ENCODE measurements at regions not wholly inside any gene's neighbourhood (a gene's known extent, or its start where the extent isn't known, plus 50 kb on each side); places are given as distances from the start of the nearest gene placed in this dataset.

DNA sequence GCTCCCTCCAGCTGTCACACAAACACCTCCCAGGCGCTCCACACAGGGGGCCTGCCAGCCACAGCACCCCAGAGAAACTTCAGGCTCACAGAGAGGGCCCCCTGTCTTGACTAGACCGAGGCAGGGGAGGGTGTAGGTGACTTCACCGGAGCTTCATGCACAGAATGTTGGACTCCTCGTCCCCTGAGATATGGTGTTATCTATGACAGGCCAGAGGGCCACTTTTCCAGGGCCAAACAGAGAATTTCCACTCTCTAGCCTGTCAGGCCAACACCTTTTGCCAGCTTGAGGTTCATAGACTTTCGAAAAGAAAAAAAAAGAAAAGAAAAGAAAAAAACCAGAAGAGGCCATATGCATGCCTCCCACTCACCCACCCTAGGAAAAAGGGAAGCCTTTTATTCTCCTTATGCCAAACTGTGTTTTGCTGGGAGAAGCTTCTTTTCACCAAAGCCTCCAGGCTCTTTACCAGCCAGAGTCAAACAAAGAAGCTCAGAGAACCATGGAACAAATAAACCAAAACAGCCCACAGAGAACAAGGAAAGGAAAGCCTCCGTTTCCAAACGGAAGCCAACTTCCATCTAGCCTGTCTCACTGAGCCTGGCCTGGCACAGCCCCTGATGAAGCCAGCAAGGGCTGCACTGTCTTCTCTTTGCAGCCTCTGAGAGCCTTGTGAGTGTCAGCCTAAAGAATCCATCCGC lies 313.2 kb upstream of the JARID2 start:
- no peak for DNase-seq

DNA sequence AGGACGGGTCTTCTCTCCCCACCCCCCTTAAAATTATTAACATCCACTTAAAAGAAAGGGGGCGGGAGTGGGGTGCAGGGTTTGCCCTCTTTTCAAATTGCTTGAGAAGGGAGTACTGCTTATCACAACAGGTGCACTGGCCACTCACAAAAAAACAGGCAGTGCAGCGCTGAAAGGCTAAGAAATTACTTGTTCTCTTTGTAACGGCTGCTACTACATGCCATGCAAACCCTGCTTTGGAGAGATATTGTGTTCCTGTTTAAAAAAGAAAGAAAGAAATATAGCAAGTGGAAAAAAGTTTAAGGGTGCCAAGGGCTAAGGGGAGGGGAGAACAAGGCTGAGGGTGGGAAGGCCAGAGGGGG lies 312.7 kb upstream of the JARID2 start:
- no peak for DNase-seq

GRCh38 chr6:14934013-14934412 lies 311.9 kb upstream of the JARID2 start:
- DNase-seq: no peak

DNA sequence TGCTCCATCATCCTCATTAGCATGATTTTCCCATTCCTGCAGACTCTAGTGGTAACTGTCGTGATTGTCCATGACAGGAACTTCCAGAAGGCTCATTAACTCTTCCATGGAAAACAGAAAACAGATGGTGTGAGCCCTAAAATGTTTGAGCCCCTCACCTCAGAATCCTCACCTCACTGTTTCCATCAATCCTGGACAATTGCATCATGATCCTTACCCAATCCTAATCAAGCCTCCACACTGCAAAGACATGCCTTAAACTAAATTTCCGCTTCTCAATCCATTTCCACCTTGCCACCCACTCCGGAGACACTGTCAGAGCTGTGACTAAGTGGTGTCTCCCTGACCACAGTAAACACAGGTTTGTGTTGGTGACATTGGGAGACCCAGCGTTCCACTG lies 311.0 kb upstream of the JARID2 start:
- no peak for DNase-seq

- DNase-seq: no peak
Measured at GRCh38 chr6:14936861-14937260, 309.0 kb upstream of the JARID2 start.

GRCh38 chr6:14943116-14943515 lies 302.8 kb upstream of the JARID2 start:
- no peak for DNase-seq

- DNase-seq: no peak
Measured at GRCh38 chr6:14944593-14944992, 301.3 kb upstream of the JARID2 start.

- DNase-seq: no peak
Measured at GRCh38 chr6:14945461-14946185, 300.2 kb upstream of the JARID2 start.

GRCh38 chr6:14946753-14947152 lies 299.1 kb upstream of the JARID2 start:
- no peak for DNase-seq

DNA sequence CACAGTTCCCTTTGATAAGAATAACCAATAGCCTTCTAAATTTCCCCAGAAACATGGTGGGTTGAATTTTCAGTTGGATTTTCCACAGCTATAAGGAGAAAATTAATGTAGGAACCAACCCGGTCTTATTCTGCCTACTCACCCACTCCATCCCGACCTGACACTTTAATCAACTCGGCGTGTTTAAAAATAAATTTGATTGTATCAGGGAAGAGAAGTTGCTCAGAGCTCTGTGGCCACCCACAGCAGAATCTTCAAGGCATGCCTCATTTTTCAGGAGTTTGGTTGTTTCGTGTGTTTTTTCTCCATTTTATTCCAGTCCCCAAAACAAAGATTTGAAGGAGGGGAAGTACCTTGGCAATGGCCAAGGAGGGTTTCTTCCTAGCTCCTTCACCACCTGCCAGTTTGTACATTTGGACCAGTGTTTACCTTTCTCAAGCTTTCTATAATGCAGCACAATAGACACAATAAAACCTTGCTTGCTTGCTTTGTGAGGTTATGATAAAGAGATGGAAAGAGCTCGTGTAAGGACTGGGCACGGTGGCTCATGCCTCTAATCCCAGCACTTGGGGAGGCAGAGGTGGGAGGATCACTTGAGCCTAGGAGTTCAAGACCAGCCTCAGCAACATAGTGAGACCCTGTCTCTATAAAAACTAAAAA lies 297.2 kb upstream of the JARID2 start:
- DNase-seq: no peak

- no peak for DNase-seq
Measured at GRCh38 chr6:14950103-14950969, 295.5 kb upstream of the JARID2 start.

- no peak for DNase-seq
Measured at GRCh38 chr6:14950970-14951276, 294.9 kb upstream of the JARID2 start.

DNA sequence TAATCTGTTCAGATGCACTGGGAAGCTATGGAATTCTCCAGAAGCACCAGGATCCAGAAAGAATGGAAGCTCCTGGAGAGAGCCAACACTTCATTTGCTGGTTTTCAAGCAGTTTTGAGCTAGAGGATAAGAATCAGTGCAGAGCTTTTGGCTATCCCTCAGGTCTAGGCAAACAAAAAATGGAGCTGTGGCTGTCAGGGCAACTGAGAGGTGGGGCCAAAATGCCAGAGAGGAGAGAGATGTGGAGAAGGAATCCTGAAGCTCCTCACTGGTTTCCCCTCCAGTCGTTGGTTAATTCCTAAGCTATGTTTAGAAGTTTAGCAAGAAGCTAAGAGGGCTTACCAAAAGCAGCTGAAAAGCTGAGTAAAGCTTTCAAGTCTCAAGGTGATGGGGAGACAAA lies 294.2 kb upstream of the JARID2 start:
- DNase-seq: no peak

DNA sequence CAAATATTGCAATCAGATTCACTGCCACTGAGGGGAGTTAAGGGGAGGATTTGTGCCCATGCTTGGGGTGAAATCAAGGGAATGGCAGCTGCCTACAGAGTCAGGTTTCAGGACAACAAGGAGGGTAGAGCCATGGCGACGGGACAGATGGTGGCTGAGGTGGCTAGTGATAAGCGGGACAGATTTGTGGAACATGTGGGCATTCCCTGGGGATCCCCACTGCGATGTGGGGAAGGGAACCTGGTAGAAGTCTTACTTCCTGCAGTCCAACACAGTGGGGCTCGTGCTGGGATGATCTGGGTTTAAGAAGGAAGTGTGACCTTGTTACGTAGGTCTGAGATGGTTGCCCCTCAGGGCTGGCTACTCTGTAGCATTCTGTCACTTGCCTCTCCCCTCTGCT lies 292.0 kb upstream of the JARID2 start:
- DNase-seq: no peak

GRCh38 chr6:14957355-14958059 lies 288.4 kb upstream of the JARID2 start:
- DNase-seq: no peak

DNA sequence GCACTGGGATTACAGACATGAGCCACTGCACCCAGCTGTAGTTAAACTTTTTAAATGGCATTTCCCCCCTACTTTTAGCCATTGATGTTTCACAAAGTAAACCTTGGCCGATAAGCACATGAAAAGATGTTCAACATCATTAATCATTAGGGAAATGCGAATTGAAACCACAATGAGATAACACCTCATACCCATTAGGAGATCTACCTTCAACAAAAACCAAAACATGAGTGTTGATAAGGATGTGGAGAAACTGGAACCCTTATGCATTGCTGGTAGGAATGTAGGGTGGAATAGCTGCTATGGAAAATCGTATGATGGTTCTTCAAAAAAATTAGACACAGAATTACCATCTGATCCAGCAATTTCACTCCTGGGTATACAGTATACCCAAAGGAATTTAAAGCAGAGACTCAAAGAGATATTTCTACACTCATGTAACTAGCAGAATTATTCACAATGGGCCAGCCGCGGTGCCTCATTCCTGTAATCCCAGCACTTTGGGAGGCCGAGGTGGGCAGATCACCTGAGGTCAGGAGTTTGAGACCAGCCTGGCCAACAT lies 286.5 kb upstream of the JARID2 start:
- DNase-seq: no peak

GRCh38 chr6:14964556-14965270 lies 281.2 kb upstream of the JARID2 start:
- no peak for DNase-seq

DNA sequence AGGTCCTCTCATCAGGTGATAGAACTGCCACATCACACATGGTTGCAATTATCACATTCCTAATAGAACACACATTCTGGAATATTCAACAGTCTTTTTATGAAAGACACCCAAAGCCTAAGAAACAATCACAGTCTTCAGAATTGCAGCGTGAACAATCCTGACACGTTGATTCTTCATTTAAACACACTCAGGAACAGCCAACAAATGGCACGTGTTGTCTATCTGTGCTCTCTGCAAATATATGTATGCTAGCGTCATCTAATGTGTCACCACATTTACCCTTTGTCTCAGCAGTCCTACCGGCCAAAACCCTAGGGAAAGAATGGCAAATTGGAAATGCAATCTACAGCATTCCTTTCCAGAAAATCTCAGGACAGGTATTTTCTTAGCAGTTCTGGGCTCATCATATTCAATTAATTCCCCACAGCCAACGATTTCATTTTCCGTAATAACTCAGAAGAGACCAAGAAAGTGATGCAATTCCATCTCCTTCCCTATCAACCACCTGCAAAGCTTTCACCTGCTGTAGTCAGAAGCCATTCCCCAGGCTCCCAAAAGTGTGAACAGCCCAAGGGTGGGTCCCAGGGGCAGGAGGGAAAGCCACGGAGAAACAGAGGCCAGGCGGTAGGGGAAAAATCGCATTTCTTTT lies 280.3 kb upstream of the JARID2 start:
- no peak for DNase-seq

GRCh38 chr6:14966096-14966905 lies 279.6 kb upstream of the JARID2 start:
- DNase-seq: no peak
